ENCODE measurements at regions not wholly inside any gene's neighbourhood (a gene's known extent, or its start where the extent isn't known, plus 50 kb on each side); places are given as distances from the start of the nearest gene placed in this dataset.
"Not testable (repeated sequence)": the region's sequence is repeated elsewhere in the genome, so short reads cannot be mapped to it uniquely, and the experiment has no call there.

- DNase-seq: no peak
These were observed 59.0 kb downstream of the FASLG start for GRCh38 chr1:172717722-172718465.

GRCh38 chr1:172719066-172719627 is 60.2 kb downstream of the FASLG start:
- no peak for DNase-seq

GRCh38 chr1:172719694-172720138 is 60.8 kb downstream of the FASLG start:
- peak in 1 of 2 donors; percentile 68 for DNase-seq

GRCh38 chr1:172720339-172720738 is 61.4 kb downstream of the FASLG start:
- no peak for DNase-seq

GRCh38 chr1:172723251-172723650 is 64.3 kb downstream of the FASLG start:
- no peak for DNase-seq

GRCh38 chr1:172724232-172724631 is 65.3 kb downstream of the FASLG start:
- DNase-seq: no peak

- no peak for DNase-seq
These were observed 66.1 kb downstream of the FASLG start for GRCh38 chr1:172724765-172725613.

- peak in 1 of 2 donors; percentile 46 for DNase-seq
These were observed 67.8 kb downstream of the FASLG start for GRCh38 chr1:172726740-172727139.

- DNase-seq: no peak
These were observed 68.5 kb downstream of the FASLG start for GRCh38 chr1:172727275-172727857.

- DNase-seq: peak; percentile 60 to 61
These were observed 69.2 kb downstream of the FASLG start for GRCh38 chr1:172727956-172728603.

GRCh38 chr1:172728705-172729104 is 69.8 kb downstream of the FASLG start:
- DNase-seq: not testable (repeated sequence)

GRCh38 chr1:172732427-172732826 is 73.5 kb downstream of the FASLG start:
- DNase-seq: no peak

GRCh38 chr1:172733815-172734214 is 74.9 kb downstream of the FASLG start:
- no peak for DNase-seq

GRCh38 chr1:172738389-172738788 is 79.5 kb downstream of the FASLG start:
- no peak for DNase-seq

- peak in 1 of 2 donors; percentile 61 for DNase-seq
These were observed 83.9 kb downstream of the FASLG start for GRCh38 chr1:172742599-172743500.

GRCh38 chr1:172745014-172745413 is 86.1 kb downstream of the FASLG start:
- DNase-seq: peak; percentile 42 to 71

- peak; percentile 51 to 72 for DNase-seq
These were observed 87.4 kb downstream of the FASLG start for GRCh38 chr1:172746091-172746949.

GRCh38 chr1:172748201-172748600 is 89.3 kb downstream of the FASLG start:
- DNase-seq: no peak

GRCh38 chr1:172751683-172752082 is 92.8 kb downstream of the FASLG start:
- DNase-seq: no peak

- DNase-seq: no peak
These were observed 95.1 kb downstream of the FASLG start for GRCh38 chr1:172753964-172754363.

- DNase-seq: no peak
These were observed 95.7 kb downstream of the FASLG start for GRCh38 chr1:172754609-172755008.
